ENCODE measurements at regions not wholly inside any gene's neighbourhood (a gene's known extent, or its start where the extent isn't known, plus 50 kb on each side); places are given as distances from the start of the nearest gene placed in this dataset.

DNA sequence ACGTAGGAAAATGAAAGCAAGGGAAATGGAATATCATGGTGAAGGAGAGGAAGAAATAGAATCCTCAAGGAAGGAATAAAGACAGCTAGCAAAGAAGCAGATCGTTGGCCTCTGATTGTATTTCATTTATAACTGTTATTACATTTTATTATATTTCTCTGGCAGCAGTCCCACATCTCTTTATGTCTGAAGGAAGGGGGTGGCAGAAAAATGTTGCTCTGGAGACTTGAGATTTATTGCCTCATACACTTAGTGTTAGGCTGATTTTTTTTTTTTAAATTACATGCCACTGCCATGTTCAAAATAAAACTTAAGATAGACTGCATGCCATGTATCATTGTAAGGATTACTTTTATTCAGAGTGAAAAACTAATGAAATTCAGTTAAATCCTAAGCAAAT lies 971.7 kb upstream of the CHORDC1 start:
- no peak for TF ChIP-seq CTCF (IDR thresholded peaks at IDR 0.05; ENCODE audit: borderline replicate concordance, insufficient read depth, low read depth, low read length)
- H3K4me3 ChIP-seq (ENCODE audit: low read depth, low read length), result no peak overlapping the region

DNA sequence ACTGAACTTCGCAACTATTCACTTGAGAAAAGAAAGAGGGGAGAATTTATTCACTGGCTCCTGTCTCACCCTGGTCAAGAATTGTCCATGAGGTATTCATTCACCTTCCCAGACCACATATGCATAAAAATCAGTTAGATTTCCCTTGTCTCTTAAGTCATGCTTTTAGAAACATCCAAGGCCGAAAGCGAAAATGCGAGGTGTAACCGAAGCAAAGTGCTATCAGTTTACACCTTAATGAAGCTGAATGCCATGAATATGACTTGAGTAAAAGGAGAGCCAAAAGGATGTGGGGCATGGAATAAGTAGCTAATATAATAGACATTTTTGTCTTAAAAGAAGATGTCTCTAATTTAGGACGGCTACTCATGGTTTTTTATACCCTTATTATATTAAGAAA lies 965.6 kb upstream of the CHORDC1 start:
- no peak overlapping the region for H3K4me3 ChIP-seq (ENCODE audit: low read depth, low read length)
- TF ChIP-seq CTCF (IDR thresholded peaks at IDR 0.05; ENCODE audit: borderline replicate concordance, insufficient read depth, low read depth, low read length), result no peak

- TF ChIP-seq CTCF (IDR thresholded peaks at IDR 0.05; ENCODE audit: borderline replicate concordance, insufficient read depth, low read depth, low read length), result no peak
- no peak overlapping the region for H3K4me3 ChIP-seq (ENCODE audit: low read depth, low read length)
Measured at GRCh38 chr11:91187314-91187713, 964.5 kb upstream of the CHORDC1 start.

DNA sequence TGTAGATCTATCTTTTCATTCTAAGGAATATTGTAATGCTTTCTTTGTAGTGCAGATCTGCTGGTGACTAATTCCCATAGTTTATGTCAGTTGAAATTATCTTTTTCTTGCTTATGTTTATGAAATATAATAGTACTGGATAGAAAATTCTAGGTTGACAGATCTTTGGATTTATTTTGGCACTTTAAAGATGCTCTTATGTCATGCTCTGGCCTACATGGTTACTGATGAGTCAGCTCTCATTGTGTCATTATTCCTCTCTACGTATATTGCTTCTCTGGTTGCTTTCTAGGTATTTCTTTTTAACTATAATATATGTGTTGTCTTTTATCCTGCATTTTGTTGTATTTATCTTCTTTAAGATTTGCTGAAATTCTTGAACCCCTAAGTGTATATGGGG lies 955.5 kb upstream of the CHORDC1 start:
- H3K4me3 ChIP-seq (ENCODE audit: low read depth, low read length), result no peak overlapping the region
- TF ChIP-seq CTCF (IDR thresholded peaks at IDR 0.05; ENCODE audit: borderline replicate concordance, insufficient read depth, low read depth, low read length), result no peak

DNA sequence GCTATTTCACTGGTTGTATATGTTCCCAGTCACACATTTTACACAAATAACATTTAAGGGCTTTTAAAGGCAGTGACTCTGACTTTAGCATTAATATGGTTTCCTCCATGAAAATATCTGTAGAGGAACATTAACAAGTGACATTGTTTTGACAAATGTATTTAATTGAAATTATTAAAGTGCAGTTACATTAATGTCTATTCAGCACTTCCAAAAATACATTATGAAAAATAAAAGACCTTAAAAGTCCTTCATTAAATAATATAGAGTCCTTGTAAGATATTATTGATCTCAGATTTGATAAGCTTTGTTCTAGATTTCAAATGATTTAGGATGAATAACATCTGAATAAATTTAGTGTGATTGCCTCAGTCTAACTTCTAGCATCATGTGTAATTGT lies 951.9 kb upstream of the CHORDC1 start:
- TF ChIP-seq CTCF (IDR thresholded peaks at IDR 0.05; ENCODE audit: borderline replicate concordance, insufficient read depth, low read depth, low read length), result no peak
- no peak overlapping the region for H3K4me3 ChIP-seq (ENCODE audit: low read depth, low read length)

GRCh38 chr11:91174193-91174592 lies 951.3 kb upstream of the CHORDC1 start:
- H3K4me3 ChIP-seq (ENCODE audit: low read depth, low read length), result no peak overlapping the region
- no peak for TF ChIP-seq CTCF (IDR thresholded peaks at IDR 0.05; ENCODE audit: borderline replicate concordance, insufficient read depth, low read depth, low read length)

GRCh38 chr11:91173701-91174100 lies 950.9 kb upstream of the CHORDC1 start:
- H3K4me3 ChIP-seq (ENCODE audit: low read depth, low read length), result no peak overlapping the region
- no peak for TF ChIP-seq CTCF (IDR thresholded peaks at IDR 0.05; ENCODE audit: borderline replicate concordance, insufficient read depth, low read depth, low read length)
